ENCODE measurements at regions not wholly inside any gene's neighbourhood (a gene's known extent, or its start where the extent isn't known, plus 50 kb on each side); places are given as distances from the start of the nearest gene placed in this dataset.
A peak's percentile ranks its signal among the peaks of the same experiment; 100 is the strongest.

- no peak for DNase-seq
- in situ Hi-C loops (cut with MboI; ENCODE audit: low pct_unique_long_range_greater_than_20kb, low sequenced_read_pairs) = no loop called here
Measured at GRCh38 chr2:217327953-217328621, 468.2 kb upstream of the TNP1 start.

GRCh38 chr2:217326238-217327022, 466.6 kb upstream of the TNP1 start:
- in situ Hi-C loops (cut with MboI; ENCODE audit: low pct_unique_long_range_greater_than_20kb, low sequenced_read_pairs) = no loop called here
- no peak for DNase-seq

- in situ Hi-C loops (cut with MboI; ENCODE audit: low pct_unique_long_range_greater_than_20kb, low sequenced_read_pairs) = no loop called here
- no peak for DNase-seq
Measured at GRCh38 chr2:217325816-217326215, 466.0 kb upstream of the TNP1 start.

- in situ Hi-C loops (cut with MboI; ENCODE audit: low pct_unique_long_range_greater_than_20kb, low sequenced_read_pairs) = no loop called here
- DNase-seq = no peak
Measured at GRCh38 chr2:217325251-217325650, 465.4 kb upstream of the TNP1 start.

GRCh38 chr2:217316743-217317142, 456.9 kb upstream of the TNP1 start:
- in situ Hi-C loops (cut with MboI; ENCODE audit: low pct_unique_long_range_greater_than_20kb, low sequenced_read_pairs) = no loop called here
- peak; percentile 59 for DNase-seq

- in situ Hi-C loops (cut with MboI; ENCODE audit: low pct_unique_long_range_greater_than_20kb, low sequenced_read_pairs) = no loop called here
- no peak for DNase-seq
Measured at GRCh38 chr2:217314021-217314460, 454.2 kb upstream of the TNP1 start.

- in situ Hi-C loops (cut with MboI; ENCODE audit: low pct_unique_long_range_greater_than_20kb, low sequenced_read_pairs) = no loop called here
- no peak for DNase-seq
Measured at GRCh38 chr2:217313386-217313785, 453.5 kb upstream of the TNP1 start.

- in situ Hi-C loops (cut with MboI; ENCODE audit: low pct_unique_long_range_greater_than_20kb, low sequenced_read_pairs) = no loop called here
- DNase-seq = no peak
Measured at GRCh38 chr2:217309056-217309455, 449.2 kb upstream of the TNP1 start.

- no peak for DNase-seq
- in situ Hi-C loops (cut with MboI; ENCODE audit: low pct_unique_long_range_greater_than_20kb, low sequenced_read_pairs) = no loop called here
Measured at GRCh38 chr2:217307023-217307422, 447.2 kb upstream of the TNP1 start.

GRCh38 chr2:217305882-217306281, 446.0 kb upstream of the TNP1 start:
- in situ Hi-C loops (cut with MboI; ENCODE audit: low pct_unique_long_range_greater_than_20kb, low sequenced_read_pairs) = no loop called here
- no peak for DNase-seq

GRCh38 chr2:217304582-217304981, 444.7 kb upstream of the TNP1 start:
- in situ Hi-C loops (cut with MboI; ENCODE audit: low pct_unique_long_range_greater_than_20kb, low sequenced_read_pairs) = no loop called here
- no peak for DNase-seq

GRCh38 chr2:217302856-217303255, 443.0 kb upstream of the TNP1 start:
- in situ Hi-C loops (cut with MboI; ENCODE audit: low pct_unique_long_range_greater_than_20kb, low sequenced_read_pairs) = no loop called here

GRCh38 chr2:217301142-217301925, 441.5 kb upstream of the TNP1 start:
- no peak for DNase-seq

More at GRCh38 chr2:217302856-217303255, 443.0 kb upstream of the TNP1 start:
- DNase-seq = no peak

GRCh38 chr2:217299590-217299989, 439.7 kb upstream of the TNP1 start:
- DNase-seq = no peak
- in situ Hi-C loops (cut with MboI; ENCODE audit: low pct_unique_long_range_greater_than_20kb, low sequenced_read_pairs) = no loop called here

More at GRCh38 chr2:217301142-217301925, 441.5 kb upstream of the TNP1 start:
- in situ Hi-C loops (cut with MboI; ENCODE audit: low pct_unique_long_range_greater_than_20kb, low sequenced_read_pairs) = no loop called here

GRCh38 chr2:217297096-217297495, 437.2 kb upstream of the TNP1 start:
- in situ Hi-C loops (cut with MboI; ENCODE audit: low pct_unique_long_range_greater_than_20kb, low sequenced_read_pairs) = no loop called here

GRCh38 chr2:217294818-217295217, 435.0 kb upstream of the TNP1 start:
- in situ Hi-C loops (cut with MboI; ENCODE audit: low pct_unique_long_range_greater_than_20kb, low sequenced_read_pairs) = no loop called here
- DNase-seq = no peak

More at GRCh38 chr2:217297096-217297495, 437.2 kb upstream of the TNP1 start:
- DNase-seq = no peak

GRCh38 chr2:217294211-217294610, 434.3 kb upstream of the TNP1 start:
- in situ Hi-C loops (cut with MboI; ENCODE audit: low pct_unique_long_range_greater_than_20kb, low sequenced_read_pairs) = no loop called here
- DNase-seq = no peak

- DNase-seq = no peak
- in situ Hi-C loops (cut with MboI; ENCODE audit: low pct_unique_long_range_greater_than_20kb, low sequenced_read_pairs) = no loop called here
Measured at GRCh38 chr2:217293607-217294006, 433.7 kb upstream of the TNP1 start.

- no peak for DNase-seq
- in situ Hi-C loops (cut with MboI; ENCODE audit: low pct_unique_long_range_greater_than_20kb, low sequenced_read_pairs) = no loop called here
Measured at GRCh38 chr2:217293046-217293445, 433.2 kb upstream of the TNP1 start.

- DNase-seq = no peak
- in situ Hi-C loops (cut with MboI; ENCODE audit: low pct_unique_long_range_greater_than_20kb, low sequenced_read_pairs) = no loop called here
Measured at GRCh38 chr2:217291259-217291658, 431.4 kb upstream of the TNP1 start.

All from KBM-7 (cell line).